HEK293 (cell line): ENCODE measurements at regions not wholly inside any gene's neighbourhood (a gene's known extent, or its start where the extent isn't known, plus 50 kb on each side); places are given as distances from the start of the nearest gene placed in this dataset.

Source experiments
- PATZ1 ChIP-seq: fragments of 450-650 bp; formaldehyde crosslinking; IDR thresholded peaks from 2 replicates; pipeline ENCODE4 v1.5.1; 2016; ENCODE audit warnings: missing biosample characterization, missing genetic modification characterization
- ZNF121 ChIP-seq: fragments of 450-650 bp; formaldehyde crosslinking; IDR thresholded peaks from 2 replicates; pipeline ENCODE4 v1.5.1; 2016; ENCODE audit warnings: missing biosample characterization, missing genetic modification characterization
- ZNF350 ChIP-seq: fragments of 450-650 bp; formaldehyde crosslinking; IDR thresholded peaks from 2 replicates; pipeline ENCODE4 v1.5.0; 2017; ENCODE audit warnings: missing biosample characterization, mild to moderate bottlenecking, missing genetic modification characterization

GRCh38 chr20:56689852-56690485 is 60.9 kb downstream of the TFAP2C start:
- TF ChIP-seq ZNF121 (tag by site-specific recombination) (no peak), ZNF350 (tag by site-specific recombination) (no peak), PATZ1 (tag by site-specific recombination) (no peak)
